Fibroblast of villous mesenchyme (primary cell): ENCODE measurements at regions not wholly inside any gene's neighbourhood (a gene's known extent, or its start where the extent isn't known, plus 50 kb on each side); places are given as distances from the start of the nearest gene placed in this dataset.

Source experiments
- DNase-seq: peaks from one replicate; pipeline ENCODE4 v3.0.0-alpha.2; 2010; ENCODE audit warnings: low read depth
- H3K4me3 ChIP-seq: 2 replicates; pipeline ENCODE4 v1.5.1; 2011; ENCODE audit warnings: low read depth, mild to moderate bottlenecking, low read length
- TF ChIP-seq, protein P1 (sequence below): IDR thresholded peaks from 2 replicates; pipeline ENCODE4 v1.5.1; 2012; ENCODE audit warnings: low read depth, mild to moderate bottlenecking, low read length; ENCODE audit not compliant: insufficient read depth

DNA sequence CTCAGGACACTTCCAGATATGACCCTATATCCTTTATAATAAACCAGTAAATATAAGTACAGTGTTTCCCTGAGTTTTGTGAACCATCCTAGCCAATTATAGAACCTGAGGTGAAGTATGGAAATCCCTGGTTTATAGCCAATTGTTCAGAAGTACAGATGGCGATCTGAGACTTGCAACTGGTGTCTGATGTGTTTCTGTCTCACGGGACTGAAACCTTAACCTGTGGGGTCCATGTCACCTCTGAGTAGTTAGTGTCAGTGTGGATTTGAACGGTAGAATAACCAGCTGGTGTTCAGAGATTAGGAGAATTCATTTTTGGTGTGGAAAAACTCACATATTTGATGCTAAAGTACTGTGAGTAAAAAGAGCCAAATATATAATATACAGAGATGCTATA is 606.6 kb downstream of the MAFB start:
- no peak overlapping the region for H3K4me3 ChIP-seq
- DNase-seq: no peak
- TF ChIP-seq, protein P1, sequence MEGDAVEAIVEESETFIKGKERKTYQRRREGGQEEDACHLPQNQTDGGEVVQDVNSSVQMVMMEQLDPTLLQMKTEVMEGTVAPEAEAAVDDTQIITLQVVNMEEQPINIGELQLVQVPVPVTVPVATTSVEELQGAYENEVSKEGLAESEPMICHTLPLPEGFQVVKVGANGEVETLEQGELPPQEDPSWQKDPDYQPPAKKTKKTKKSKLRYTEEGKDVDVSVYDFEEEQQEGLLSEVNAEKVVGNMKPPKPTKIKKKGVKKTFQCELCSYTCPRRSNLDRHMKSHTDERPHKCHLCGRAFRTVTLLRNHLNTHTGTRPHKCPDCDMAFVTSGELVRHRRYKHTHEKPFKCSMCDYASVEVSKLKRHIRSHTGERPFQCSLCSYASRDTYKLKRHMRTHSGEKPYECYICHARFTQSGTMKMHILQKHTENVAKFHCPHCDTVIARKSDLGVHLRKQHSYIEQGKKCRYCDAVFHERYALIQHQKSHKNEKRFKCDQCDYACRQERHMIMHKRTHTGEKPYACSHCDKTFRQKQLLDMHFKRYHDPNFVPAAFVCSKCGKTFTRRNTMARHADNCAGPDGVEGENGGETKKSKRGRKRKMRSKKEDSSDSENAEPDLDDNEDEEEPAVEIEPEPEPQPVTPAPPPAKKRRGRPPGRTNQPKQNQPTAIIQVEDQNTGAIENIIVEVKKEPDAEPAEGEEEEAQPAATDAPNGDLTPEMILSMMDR: no peak

DNA sequence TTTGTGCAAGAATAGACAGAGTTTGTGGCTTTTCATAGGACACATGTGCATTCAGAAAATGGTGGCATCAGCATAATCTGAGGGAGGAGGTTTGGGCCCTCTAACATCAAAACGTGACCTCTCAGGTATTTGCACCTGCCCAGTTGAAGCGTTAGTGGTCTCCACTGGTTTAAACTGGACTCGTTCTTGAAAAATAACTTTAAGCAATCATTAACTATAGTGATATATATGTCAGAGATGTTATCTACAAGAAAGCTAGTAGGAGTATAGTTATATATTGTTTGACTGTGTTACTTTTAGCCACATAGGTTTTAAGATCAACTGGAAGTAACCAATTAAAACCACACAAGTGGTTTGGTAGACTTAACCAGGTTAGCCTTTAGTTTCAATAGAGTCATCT is 607.4 kb downstream of the MAFB start:
- TF ChIP-seq, protein P1: no peak
- no peak for DNase-seq
- H3K4me3 ChIP-seq: no peak overlapping the region

DNA sequence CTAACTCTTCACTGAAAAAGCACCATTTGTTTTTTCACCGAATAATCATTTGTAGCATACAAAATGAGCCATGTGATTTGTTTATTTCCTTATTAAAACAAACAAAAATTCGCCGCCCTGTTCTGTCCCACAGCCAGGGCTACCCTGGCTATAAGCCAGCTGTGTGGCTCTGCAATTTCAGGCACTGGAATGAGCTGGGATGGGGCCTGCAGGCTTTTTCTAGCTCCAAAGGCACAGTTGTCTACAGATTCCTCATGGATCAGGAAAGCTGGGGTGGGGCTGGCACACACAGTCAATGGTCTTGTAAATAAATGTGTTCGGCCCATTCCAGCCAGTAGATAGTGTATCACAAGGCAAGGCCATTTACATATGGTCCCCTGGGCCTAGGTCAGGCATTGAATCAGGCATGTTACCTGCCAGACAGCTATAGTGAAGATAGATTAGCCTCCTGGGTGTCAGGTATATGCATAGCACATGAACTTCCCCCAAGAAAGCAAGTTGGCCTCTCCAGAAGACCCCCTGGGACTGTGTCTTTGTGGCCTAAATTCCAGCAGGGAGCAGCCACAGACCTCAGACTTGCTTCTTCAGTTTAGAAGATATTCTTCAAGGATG is 608.9 kb downstream of the MAFB start:
- TF ChIP-seq, protein P1: no peak
- DNase-seq: no peak
- no peak overlapping the region for H3K4me3 ChIP-seq

DNA sequence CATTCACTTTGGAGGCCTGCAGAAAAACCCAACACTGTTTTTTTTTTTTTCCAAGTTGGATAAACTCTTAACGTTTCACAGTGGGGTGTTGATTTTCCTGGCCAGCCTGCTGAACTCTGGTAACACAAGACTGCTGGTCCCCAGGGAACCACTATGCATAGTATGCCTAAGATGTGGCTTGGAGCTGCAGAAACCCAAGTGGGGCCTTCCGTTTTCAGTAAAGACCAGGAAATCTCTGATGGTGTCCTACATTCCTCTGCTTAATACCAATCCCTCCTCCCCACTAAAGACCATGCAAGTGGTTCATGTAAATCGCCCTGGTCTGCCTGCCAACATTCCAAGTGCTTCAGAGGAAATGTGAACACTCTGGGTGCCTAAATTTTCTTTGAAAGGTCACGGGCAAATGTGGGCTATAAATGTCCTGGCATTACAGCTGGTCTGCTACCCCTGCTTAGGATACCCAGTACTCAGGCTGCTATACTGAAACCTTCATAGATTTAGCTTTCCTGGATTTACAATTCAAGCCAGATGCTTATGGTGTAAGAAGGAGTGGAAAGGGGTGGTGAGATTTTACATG is 615.4 kb downstream of the MAFB start:
- DNase-seq: no peak
- TF ChIP-seq, protein P1: no peak
- no peak overlapping the region for H3K4me3 ChIP-seq

DNA sequence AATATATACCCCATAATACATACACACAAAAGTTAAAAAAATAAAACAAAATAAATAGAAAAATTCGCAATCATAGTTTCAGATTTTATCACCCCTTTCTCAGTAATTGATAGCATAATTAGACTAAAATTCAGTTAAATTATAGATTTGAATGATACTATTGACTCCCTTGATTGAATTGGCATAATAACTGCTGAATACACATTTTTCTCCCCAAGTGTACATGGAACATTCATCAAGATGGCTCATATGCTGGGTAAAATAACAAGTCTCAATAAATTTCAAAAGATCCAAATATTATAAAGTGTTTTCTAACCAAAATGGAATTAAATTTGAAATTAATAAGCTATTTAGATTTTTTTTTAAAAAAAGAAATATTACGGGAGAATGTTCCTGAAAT is 616.1 kb downstream of the MAFB start:
- no peak for DNase-seq
- TF ChIP-seq, protein P1: no peak
- no peak overlapping the region for H3K4me3 ChIP-seq

DNA sequence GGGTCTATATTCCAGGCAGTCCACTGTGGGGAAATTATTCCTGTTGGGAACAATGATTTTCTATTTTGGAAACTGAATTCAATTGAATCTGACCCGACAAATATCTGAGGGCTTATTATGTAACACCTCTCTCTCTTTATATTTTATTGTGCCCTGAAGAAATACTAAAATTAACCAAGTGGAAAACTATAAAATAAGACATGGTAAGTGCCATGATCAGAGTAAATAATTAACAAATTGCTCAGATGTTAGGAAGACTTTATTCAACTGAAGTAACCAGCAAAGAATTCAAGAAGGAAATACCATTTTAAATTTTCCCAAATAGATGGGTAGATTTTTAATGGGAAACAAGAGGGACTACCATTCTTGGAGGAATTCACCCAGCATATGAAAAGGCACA is 632.9 kb downstream of the MAFB start:
- DNase-seq: no peak
- no peak overlapping the region for H3K4me3 ChIP-seq
- TF ChIP-seq, protein P1: no peak

DNA sequence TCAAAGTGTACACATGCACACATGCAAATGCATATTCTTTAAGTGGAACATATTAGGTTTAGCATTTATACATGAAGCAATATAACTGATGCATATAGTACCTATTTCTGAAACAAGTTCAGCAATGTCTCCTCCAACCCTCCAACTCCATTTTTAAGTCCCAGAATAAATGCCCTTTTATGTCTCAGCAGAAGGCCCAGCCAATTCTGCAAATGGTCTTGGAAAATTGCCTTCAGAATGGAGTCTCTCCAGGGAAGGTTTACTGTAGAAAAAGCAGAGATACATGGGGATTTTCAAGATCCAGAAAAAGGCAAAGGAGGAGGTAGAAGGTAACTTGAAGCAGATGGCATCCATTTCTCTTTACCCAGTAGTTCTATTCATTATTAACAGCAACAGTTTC is 633.3 kb downstream of the MAFB start:
- H3K4me3 ChIP-seq: no peak overlapping the region
- TF ChIP-seq, protein P1: no peak
- no peak for DNase-seq
